GM20431 (cell line): ENCODE measurements at regions not wholly inside any gene's neighbourhood (a gene's known extent, or its start where the extent isn't known, plus 50 kb on each side); places are given as distances from the start of the nearest gene placed in this dataset.
"Not testable (repeated sequence)": the region's sequence is repeated elsewhere in the genome, so short reads cannot be mapped to it uniquely, and the experiment has no call there.

ENCODE experiments used
- in situ Hi-C: fragments of 300-500 bp; cut with MseI, MboI; formaldehyde crosslinking; loops from one replicate; pipeline ENCODE4 v1.15.0; 2020; ENCODE audit warnings: low sequenced_read_pairs; ENCODE audit not compliant: unreplicated experiment

DNA sequence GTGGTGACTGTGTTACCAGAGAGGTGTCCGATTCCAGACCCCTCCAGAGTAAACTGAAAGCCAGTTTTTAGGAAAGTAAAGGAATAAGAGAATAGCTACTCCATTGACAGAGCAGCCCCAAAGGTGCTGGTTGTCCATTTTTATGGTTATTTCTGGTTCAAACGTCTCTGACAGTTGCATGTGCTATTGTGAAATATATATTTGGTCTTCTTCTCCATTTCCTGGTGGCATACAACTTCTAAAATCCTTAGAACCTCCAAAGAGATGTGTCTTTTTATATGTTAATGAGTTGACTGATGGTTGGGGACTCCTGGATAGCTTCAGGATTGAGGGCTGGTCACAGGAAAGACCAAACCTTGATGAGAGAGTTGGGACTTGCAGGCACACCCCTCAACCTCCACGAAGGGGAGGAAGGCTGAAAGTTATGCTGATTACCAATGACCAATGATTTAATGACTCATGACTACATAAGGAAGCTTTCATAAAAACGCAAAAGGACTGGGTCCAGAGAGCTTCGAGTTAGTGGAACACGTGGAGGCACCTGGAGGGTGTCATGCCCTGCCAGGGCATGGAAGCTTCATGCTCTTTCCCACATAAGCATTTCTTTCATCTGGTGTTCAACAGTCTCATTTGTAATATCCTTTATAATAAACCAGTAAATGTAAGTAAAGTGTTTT, 100.7 kb downstream of the SLC16A1 start:
- in situ Hi-C loops, result no loop called here

DNA sequence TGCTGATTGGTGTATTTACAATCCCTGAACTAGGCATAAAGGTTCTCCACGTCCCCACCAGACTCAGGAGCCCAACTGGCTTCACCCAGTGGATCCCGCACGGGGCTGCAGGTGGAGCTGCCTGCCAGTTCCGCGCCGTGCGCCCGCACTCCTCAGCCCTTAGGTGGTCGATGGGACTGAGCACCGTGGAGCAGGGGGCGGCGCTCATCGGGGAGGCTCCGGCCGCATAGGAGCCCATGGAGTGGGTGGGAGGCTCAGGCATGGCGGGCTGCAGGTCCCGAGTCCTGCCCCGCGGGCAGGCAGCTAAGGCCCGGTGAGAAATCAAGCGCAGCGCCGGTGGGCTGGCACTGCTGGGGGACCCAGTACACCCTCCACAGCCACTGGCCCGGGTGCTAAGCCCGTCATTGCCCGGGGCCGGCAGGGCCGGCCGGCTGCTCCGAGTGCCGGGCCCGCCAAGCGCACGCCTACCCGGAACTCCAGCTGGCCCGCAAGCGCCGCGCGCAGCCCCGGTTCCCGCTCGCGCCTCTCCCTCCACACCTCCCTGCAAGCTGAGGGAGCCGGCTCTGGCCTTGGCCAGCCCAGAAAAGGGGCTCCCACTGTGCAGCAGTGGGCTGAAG, 101.5 kb downstream of the SLC16A1 start:
- in situ Hi-C loops, result not testable (repeated sequence)

DNA sequence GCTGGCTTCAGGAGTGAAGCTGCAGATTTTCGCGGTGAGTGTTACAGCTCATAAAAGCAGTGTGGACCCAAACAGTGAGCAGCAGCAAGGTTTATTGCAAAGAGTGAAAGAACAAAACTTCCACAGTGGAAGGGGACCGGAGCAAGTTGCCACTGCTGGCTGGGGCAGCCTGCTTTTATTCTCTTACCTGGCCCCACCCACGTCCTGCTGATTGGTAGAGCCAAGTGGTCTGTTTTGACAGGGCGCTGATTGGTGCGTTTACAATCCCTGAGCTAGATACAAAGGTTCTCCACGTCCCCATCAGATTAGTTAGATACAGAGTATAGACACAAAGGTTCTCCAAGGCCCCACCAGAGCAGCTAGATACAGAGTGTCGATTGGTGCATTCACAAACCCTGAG, 102.1 kb downstream of the SLC16A1 start:
- in situ Hi-C loops, result not testable (repeated sequence)

DNA sequence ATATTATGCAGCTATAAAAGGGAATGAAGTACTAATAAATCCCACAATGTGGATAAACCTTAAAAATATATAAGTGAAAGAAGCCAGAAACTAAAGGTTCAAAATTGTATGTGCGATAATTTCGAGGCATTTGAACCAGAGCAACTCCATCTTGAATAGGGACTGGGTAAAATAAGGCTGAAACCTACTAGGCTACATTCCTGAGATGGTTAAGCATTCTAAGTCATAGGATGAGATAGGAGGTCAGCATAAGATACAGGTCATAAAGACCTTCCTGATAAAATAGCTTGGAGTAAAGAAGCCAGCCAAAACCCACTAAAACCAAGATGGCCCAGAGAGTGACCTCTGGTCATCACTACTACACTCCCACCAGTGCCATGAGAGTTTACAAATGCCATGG, 103.1 kb downstream of the SLC16A1 start:
- in situ Hi-C loops, result no loop called here

DNA sequence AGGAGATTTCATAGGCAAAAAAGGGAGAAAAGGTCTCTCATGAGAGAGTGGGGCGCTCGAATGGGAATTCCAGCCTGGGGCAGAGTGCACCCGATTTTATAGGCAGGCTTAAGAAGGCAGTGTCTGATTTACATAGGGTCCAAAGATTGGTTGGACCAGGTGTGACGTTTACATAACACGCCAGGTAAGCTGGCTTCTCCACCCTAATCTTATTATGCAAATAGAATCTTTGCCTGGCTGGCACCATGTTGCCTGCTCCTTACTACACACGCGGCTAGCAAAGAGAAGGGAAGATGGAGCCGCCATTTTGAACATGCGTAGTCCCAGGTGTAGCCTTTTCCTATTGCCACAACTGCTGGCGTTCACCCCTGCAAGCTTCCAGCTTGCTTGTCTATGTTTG, 103.7 kb downstream of the SLC16A1 start:
- in situ Hi-C loops, result no loop called here

DNA sequence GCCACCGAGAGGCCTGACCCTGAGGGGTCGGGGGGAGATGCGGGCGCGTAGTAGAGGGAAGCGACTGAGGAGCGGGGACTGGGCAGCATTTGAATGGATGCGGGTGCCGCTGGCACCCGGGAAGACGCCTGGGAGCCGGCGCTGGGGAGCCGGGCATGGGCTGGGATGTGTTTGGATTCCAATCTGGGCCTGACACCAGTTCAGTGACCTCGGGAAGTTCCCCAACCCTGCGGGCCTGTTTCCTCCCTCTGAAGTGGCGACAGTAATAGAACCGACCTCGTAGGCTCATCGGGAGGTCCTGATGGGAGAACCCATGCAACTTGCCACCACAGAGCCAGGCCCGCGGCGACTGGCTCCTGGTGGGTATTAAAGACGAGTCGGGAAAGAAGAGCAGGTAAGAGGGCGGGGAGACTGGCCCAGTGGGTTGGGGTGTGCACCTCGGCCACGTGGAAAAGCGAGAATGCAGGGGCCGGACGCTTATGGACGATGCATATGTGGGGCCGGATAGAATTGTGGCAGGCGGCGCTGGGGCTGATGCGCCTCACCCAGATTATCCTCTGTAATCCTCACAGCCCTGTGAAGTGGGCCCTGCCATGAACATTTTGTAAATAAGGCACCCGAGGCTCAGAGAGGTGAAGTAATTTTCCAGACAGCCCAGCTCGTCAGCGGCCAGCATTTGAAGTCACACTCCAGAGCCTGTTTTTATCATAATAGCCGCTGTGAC, 105.8 kb downstream of the SLC16A1 start:
- in situ Hi-C loops, result no loop called here

DNA sequence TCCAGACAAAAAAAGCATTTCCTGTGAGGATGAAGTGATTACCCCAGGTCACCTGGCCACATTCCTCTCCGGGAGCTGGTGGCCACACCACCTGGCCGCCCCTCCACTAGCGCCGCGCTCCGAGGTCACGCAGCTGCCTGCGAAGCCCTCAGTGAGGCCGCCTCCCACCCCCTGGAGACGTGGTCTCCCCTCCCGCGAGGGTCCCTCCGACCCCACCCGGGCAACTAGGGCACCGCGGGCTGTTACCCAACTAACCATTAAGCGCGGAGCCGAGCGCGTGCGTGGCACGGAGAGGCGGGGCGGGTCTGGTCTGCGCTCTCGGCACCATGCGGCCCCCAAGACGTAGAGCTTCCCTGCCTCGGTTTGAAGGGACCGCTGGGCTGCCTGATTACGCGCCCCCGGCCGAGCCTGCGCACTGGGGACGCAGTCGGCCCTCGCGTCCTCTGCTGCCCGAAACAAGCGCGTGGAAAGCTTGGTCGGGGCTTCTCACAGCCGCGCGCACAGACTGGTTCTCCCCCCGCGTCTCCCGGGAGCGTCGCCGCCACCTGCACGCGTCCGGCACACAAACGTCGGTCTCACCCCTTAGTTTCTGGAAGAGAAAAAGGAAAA, 106.5 kb downstream of the SLC16A1 start:
- in situ Hi-C loops, result no loop called here

DNA sequence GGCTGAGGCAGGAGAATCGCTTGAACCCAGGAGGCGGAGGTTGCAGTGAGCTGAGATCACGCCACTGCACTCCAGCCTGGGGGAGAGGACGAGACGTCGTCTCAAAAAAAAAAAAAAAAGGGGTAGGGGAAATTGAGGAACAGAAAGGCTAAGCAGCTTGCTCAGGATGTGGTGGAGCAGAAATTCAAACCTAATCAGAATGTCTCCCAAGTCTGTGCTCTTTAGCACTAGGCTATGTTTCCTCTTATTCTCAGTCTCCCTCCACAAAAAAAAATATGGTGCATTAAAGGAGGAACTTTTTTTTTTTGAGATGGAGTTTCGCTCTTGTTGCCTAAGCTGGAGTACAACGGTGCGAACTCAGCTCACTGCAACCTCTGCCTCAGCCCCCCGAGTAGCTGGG, 114.2 kb downstream of the SLC16A1 start:
- in situ Hi-C loops, result no loop called here

DNA sequence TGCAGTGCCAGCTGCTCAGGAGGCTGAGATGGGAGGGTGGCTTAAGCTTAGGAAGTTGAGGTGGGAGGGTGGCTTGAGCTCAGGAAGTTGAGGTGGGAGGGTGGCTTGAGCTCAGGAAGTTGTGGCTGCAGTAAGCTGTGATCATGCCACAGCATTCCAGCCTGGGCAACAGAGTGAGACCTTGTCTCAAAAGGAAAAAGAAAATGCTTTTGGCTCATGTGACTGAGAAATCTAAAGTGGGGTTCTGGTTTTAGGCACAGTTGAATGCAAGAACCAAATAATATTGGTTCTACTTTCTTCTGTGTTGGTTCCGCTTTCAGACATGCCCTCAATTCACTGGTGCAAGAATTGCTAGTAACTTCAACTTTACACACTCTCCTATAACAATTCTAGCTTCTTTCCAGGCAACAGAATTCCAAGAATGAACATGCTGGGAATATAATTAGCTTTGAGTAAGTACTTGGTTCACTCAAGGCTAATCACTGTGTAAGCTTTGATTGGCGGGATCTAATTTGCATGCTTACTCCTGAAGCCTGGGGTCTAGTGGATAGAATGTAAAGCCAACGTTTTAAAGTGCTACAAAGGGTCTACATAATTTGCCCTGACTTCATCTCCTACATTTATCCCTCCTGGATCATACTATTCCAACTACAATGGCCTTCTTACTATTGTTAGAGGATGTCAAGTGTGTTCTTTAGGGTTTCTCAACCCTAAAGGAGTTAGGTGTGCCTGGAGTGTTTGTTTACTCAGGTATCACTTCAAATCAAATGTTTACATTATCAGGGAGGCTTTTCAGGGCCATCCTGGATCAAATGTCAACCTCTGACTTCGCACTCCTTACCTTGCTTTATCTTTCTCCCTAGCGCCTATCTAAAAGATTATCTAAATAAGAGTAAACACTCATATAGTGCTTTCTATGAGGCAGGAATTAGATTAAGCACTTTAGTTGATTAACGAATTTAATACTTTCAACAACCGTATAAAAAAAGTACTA, 115.1 kb downstream of the SLC16A1 start:
- in situ Hi-C loops, result no loop called here

DNA sequence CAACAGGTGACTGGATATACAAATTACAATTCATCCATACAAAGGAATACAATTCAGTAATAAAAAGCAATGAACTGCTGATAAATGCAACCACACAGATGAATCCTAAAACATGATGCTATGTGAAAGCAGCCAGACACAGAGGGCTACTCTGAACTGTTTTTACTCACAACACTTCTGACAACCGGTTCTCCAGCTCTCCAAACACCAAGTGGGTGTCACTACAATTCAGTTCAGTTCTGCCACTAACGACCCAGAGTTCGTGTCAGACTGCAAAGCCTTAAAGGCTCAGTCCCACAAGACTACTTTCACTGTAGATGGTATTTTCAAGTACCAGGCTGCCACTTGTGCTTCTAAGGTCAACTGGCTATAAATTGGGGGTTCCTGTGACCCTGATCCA, 119.4 kb downstream of the SLC16A1 start:
- in situ Hi-C loops, result no loop called here

DNA sequence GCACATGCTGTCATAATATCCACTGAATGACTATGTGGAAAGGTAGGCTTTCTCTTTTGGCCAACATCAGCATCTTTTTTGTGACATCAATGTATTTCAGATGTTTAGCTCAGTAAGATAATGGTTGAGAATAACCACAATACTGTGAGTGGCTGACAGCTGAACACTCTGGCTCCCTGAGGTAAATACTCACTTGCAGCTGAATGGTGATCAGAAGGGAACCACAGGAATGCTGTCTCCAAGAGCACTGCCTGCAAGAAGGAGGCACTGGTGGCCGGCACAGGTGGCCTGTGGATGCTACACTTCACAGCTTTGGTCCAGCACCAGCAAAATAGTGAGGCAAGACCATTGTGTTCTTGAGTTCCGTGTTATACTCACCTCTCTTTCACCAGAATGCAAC, 118.7 kb upstream of the PPM1J start:
- in situ Hi-C loops, result no loop called here

DNA sequence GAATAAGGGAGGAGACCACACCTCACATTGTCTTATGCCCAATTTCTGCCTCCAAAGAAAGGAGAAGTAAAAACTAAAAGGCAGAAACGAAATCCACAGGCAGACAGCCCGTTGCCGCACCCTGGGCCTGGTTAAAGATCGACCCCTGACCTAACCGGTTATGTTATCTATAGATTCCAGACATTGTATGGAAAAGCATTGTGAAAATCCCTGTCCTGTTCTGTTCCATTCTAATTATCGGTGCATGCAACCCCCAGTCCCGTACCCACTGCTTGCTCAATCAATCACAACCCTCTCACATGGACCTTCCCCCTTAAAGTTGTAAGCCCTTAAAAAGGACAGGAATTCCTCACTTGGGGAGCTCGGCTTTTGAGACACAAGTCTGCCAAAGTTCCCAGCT, 117.1 kb upstream of the PPM1J start:
- in situ Hi-C loops, result not testable (repeated sequence)

DNA sequence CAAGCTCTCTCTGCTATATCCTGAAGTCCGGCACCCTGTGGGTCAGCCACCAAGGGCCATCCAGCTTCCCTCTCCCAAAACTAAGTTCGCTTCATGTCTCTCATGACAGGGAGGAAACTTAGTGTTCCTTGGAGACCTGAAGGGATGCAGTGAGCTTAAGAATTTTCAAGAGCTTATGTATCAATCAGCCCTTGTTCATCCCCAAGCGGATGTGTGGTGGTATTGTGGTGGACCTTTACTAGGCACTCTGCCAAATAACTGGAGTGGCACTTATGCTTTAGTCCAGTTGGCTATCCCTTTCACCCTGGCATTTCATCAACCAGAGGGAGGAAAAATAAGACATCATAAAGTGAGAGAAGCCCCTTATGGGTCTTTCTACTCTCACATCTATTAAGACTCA, 114.6 kb upstream of the PPM1J start:
- in situ Hi-C loops, result not testable (repeated sequence)

DNA sequence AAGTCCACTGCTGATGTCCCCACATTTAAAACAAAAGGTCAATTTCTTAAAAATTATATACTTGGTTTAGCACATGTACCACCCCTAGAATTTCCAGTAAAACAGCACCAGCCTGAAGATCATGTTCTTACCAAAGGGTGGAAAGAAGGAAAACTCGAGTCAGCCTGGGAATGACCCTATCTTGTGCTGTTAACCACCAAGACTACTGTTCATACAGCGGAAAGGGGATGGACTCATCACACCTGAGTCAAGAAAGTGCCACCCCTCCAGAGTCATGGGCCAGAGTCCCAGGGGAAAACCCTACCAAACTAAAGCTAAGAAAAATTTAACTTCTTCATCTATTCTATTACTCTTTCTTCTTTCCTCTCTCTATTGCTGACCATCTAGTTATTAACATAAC, 113.6 kb upstream of the PPM1J start:
- in situ Hi-C loops, result no loop called here

DNA sequence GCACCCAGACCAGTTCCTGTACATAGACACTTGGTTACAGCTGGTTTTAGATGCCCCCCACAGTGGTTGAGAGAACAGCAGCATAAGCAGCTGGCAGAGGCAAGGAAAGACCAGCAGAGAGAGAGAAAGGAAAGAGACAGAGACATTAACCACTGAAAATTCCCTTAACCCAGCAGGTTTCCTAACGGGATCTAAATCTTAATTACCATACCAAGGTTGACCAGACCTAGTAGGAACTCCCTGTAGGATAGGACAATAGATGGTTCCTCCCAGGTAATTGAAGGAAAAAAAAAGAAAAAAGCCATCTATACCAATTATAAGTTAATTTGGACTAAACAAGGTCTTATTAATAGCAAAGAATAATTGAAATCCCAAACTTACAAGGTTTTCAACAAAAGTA, 112.3 kb upstream of the PPM1J start:
- in situ Hi-C loops, result not testable (repeated sequence)

DNA sequence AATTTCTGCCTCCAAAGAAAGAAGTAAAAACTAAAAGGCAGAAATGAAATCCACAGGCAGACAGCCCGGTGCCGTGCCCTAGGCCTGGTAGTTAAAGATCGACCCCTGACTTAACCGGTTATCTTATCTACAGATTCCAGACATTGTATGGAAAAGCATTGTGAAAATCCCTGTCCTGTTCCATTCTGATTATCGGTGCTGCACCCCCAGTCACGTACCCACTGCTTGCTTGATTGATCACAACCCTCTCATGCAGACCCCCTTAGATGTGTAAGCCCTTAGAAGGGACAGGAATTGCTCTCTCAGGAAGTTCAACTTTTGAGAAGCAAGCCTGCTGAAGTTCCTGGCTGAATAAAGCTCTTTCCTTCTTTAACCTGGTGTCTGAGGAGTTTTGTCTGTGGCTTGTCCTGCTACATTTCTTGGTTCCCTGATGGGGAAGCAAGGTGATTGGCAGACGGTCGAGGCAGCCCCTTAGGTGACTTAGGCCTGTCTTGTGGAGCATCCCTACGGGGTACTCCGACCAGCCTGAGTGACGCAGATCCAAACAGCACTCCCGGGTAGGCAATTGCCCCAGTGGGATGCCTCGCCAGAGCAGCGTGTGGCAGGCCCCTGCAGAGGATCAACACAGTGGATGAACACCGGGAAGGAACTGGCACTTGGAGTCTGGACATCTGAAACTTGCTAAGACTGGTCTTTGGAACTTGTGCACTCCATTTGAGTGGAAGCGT, 111.2 kb upstream of the PPM1J start:
- in situ Hi-C loops, result no loop called here

DNA sequence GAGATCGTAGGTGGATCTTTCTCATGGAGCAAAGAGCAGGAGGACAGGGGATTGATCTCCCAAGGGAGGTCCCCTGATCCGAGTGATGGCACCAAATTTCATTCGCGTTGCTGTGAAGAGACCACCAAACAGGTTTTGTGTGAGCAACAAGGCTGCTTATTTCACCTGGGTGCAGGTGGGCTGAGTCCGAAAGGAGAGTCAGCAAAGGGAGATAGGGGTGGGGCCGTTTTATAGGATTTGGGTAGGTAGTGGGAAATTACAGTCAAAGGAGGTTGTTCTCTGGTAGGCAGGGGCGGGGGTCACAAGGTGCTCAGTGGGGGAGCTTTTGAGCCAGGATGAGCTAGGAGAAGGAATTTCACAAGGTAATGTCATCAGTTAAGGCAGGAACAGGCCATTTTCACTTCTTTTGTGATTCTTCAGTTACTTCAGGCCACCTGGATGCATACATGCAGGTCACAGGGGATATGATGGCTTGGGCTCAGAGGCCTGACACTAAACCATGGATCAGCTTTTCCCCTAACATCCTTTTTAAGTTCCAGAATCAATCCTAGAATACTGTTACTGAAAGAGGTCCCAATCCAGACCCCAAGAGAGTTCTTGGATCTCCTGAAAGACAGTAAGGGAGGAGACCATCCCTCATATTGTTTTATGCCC, 110.6 kb upstream of the PPM1J start:
- in situ Hi-C loops, result not testable (repeated sequence)

DNA sequence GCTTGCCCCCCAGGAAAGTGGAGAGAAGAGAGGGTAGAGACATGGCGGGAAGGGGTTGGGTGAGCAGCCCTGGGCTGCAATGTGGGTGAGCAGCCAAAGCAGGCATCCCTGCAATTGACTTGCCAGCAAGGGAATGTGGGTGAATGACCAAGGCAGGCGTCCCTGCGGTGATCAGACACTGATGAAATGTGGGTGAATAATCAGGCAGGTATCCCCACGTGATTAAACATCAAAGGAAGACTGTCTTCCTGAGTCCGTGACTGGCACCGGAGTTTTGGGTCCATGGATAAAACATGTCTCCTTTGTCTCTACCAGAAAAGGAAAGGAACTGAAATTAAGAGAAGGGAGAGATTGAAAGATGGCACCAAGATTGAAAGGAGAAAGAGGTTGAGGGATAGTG, 109.9 kb upstream of the PPM1J start:
- in situ Hi-C loops, result not testable (repeated sequence)
